Activated T-helper 9 cell treated with anti-CD3 and anti-CD28 coated beads, Interleukin-2, amount 50 U/mL, for 16 hours (primary cell): ENCODE measurements at regions not wholly inside any gene's neighbourhood (a gene's known extent, or its start where the extent isn't known, plus 50 kb on each side); places are given as distances from the start of the nearest gene placed in this dataset.
"Not testable (repeated sequence)": the region's sequence is repeated elsewhere in the genome, so short reads cannot be mapped to it uniquely, and the experiment has no call there.

Source experiments
- DNase-seq: peaks from one replicate; pipeline ENCODE4 v3.0.0-alpha.2; 2020; ENCODE audit warnings: low read depth

DNA sequence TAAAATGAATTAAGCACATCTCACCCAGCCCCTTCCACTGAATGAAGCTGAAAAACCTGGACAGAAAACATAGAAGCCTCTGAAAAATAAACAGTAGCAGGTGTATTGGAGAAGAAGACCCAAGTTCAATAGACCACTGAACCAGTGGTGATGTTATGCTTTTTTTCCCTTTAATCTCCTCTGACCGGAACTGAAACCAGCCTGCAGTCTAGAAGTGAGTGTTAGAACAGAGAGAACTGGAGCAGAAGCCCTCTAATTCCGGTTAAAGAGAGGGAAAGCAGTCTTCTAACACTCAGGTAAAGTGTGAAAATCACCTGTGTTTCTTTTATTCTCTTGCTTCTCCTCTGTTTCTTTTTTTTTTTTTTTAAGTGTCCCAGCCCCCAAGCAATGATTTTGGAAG is 83.5 kb upstream of the CCL21 start:
- no peak for DNase-seq

- no peak for DNase-seq
Observed at GRCh38 chr9:34783951-34784487, 74.1 kb upstream of the CCL21 start.

DNA sequence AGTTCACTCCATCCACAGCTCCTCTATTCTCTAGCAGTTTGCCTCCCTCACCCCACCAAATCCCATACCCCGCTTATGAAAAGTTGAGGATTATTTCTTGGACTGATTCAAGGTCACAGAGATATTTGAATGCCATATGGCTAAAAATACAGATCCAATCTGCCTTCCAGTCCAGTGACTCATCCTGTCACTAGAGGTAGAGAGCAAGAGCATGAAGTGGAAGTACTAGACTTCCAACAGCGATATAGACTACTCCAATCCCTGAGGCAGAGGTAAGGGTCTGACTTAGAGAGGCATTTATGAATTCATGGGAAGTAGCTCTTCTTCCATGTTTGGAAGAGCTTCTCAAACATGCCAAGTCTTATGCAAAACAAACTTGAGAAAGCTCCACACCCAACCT is 72.4 kb upstream of the CCL21 start:
- no peak for DNase-seq

GRCh38 chr9:34777666-34778065 is 67.7 kb upstream of the CCL21 start:
- DNase-seq, result no peak

DNA sequence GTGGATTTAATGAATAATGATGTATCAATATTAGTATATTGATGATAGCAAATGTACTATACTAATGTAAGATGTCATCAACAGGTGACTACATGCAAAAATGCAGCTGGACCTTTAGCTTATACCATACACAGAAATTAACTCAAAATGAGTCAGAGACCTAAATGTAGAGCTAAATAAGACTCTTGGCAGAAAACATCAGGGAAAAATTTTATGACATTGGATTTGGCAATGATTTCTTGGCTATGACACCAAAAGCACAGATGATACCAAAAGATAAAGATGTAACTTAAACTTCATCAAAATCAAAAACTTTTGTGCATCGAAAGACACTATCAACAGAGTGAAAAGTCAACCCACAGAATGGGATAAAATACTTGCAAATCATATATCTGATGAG is 64.0 kb upstream of the CCL21 start:
- DNase-seq, result no peak

DNA sequence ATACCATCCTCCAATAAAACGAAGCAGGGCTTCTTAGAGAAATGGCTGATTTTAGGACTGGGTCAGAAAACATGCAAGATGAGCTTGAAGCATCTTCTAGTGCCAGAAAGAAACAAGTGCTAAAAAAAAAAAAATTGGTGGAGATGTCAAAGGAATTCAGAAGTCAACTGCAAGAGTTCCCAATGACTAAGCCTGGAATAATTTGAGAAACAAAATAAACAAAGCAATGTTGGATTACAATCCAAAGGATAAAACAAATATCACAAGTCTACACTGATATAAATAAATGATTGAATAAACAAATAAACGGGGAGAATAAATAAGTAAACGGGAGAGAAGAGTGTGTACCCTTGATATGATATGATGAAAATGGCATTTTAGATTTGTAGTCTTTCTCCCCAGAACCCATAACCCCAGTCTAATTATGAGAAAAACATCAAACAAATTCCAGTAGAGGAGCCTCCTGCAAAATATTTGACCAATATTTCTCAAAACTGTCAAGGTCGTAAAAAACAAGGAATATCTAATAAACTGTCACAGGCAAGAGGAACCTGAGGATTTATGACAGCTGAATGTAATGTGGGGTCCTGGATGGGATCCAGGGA is 63.5 kb upstream of the CCL21 start:
- no peak for DNase-seq

DNA sequence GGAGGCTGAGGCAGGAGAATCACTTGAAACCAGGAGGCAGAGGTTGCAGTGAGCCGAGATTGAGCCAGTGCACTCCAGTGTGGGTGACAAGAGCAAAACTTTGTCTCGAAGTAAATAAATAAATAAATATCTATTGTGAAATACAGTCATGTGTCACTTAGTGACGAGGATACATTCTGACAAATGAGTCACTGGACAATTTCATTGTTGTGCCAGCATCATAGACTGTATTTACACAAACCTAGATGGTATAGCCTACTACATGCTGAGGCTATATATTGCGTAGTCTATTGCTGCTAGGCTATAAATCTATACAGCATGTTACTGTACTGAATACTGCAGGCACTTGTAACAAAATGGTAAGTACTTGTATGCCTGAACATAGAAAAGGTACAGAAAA is 61.1 kb upstream of the CCL21 start:
- DNase-seq, result no peak

- not testable (repeated sequence) for DNase-seq
Observed at GRCh38 chr9:34767087-34767486, 57.2 kb upstream of the CCL21 start.

DNA sequence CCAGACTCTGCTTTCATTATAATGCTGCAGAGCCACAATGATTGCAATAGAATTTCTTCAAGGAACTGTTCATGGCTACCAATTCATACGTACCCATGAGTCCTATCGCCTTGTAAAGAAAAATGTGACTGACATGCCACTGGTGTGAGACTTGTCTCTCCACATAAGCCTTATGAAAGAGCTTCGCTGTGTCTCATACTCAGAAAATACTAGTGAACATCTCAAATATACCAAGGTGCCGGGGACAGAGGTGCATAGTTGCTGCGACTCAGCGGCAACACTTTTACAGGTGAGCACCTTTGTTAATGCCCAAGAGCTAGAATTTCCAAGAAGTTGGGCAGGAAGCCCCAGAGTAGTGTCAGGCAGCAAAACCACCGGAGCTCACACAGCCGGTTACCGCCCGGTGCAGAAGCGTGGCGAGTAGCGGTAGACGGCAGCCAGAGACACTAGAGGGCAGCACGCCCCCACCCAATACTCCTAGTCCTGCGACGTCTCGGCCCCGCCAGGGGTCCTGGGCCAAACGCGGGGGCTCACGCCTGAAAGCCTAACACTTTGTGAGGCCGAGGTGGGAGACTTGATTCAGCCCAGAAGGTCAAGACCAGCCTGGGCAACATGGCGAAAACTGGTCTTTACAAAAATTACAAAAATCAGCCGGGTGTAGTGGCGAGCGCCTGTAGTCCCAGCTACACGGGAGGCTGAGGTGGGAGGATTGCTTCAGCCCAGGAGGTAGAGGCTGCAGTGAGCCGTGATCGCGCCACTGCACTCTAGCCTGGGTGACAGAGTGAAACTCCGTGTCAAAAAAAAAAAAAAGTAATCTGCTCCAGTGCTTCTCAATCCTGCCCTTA is 50.5 kb upstream of the CCL21 start:
- DNase-seq, result peak; percentile 7
